CD14-positive monocyte (primary cell): ENCODE measurements at regions not wholly inside any gene's neighbourhood (a gene's known extent, or its start where the extent isn't known, plus 50 kb on each side); places are given as distances from the start of the nearest gene placed in this dataset.

Experiments
- DNase-seq, 3 donors: peaks; one replicate each; pipeline ENCODE4 v3.0.0-alpha.2; 2011 to 2022
- H2AFZ ChIP-seq: 2 replicates; pipeline ENCODE4 v1.6.0; 2012; ENCODE audit warnings: mild to moderate bottlenecking, low read depth, low read length, inconsistent platforms; ENCODE audit not compliant: insufficient read depth, poor library complexity, severe bottlenecking
- H3K27ac ChIP-seq, 2 donors: 1 replicate in 1 of 2; 2 replicates in 1 of 2; pipeline ENCODE4 v1.5.1; 2012 to 2013; ENCODE audit warnings: low read length in 2 of 2, control low read depth in 1 of 2, inconsistent platforms in 1 of 2, low read depth in 1 of 2, mild to moderate bottlenecking in 1 of 2
- H3K27me3 ChIP-seq, 2 donors: one replicate each; pipeline versions ENCODE4 v1.6.0 to v1.6.1; 2011 to 2013; ENCODE audit warnings: low read length in 2 of 2; ENCODE audit not compliant: control insufficient read depth in 2 of 2, insufficient read depth in 2 of 2
- H3K36me3 ChIP-seq, 2 donors: replicated peaks in 1 of 2; 1 replicate in 1 of 2; 2 replicates in 1 of 2; pipeline versions ENCODE4 v1.5.1 to v1.6.1; 2012 to 2013; ENCODE audit warnings: low read length in 2 of 2, control low read depth in 1 of 2, inconsistent platforms in 1 of 2, mild to moderate bottlenecking in 1 of 2; ENCODE audit not compliant: insufficient read depth in 2 of 2, control insufficient read depth in 1 of 2
- H3K4me1 ChIP-seq, 2 donors: 1 replicate in 1 of 2; 2 replicates in 1 of 2; pipeline versions ENCODE4 v1.5.1 to v1.6.1; 2012 to 2013; ENCODE audit warnings: low read length in 2 of 2, control low read depth in 1 of 2, inconsistent platforms in 1 of 2, mild to moderate bottlenecking in 1 of 2, moderate library complexity in 1 of 2; ENCODE audit not compliant: insufficient read depth in 2 of 2, control insufficient read depth in 1 of 2
- H3K4me2 ChIP-seq: replicated peaks from 2 replicates; pipeline ENCODE3; 2012; ENCODE audit warnings: low read length, moderate library complexity, mild to moderate bottlenecking; ENCODE audit not compliant: poor library complexity, severe bottlenecking; ENCODE audit errors: extremely low read depth
- H3K4me3 ChIP-seq, 3 experiments: fragments of 200-600 bp in 1 of 3; sonication (generic) in 1 of 3; replicated peaks in 1 of 3; 1 replicate in 2 of 3; 2 replicates in 1 of 3; pipeline ENCODE4 v1.5.1; 2011 to 2013; ENCODE audit warnings: low read length in 3 of 3, mild to moderate bottlenecking in 3 of 3, control low read depth in 2 of 3, low read depth in 2 of 3, inconsistent platforms in 1 of 3, moderate library complexity in 1 of 3
- H3K79me2 ChIP-seq: 2 replicates; pipeline ENCODE4 v1.6.0; 2012; ENCODE audit warnings: mild to moderate bottlenecking, control low read depth, inconsistent platforms, low read length, moderate library complexity; ENCODE audit not compliant: insufficient read depth
- H3K9ac ChIP-seq: 2 replicates; pipeline ENCODE4 v1.6.0; 2017; ENCODE audit warnings: low read length, mild to moderate bottlenecking; ENCODE audit not compliant: insufficient read depth, poor library complexity, severe bottlenecking
- H3K9me3 ChIP-seq, 2 donors: replicated peaks in 1 of 2; 1 replicate in 1 of 2; 2 replicates in 1 of 2; pipeline versions ENCODE4 v1.5.1 to v1.6.1; 2012 to 2013; ENCODE audit warnings: low read length in 2 of 2, control low read depth in 1 of 2; ENCODE audit not compliant: control insufficient read depth in 1 of 2, insufficient read depth in 1 of 2
- H4K20me1 ChIP-seq: 2 replicates; pipeline ENCODE4 v1.6.0; 2012; ENCODE audit warnings: mild to moderate bottlenecking, low read length, control low read depth, moderate library complexity; ENCODE audit not compliant: insufficient read depth
- H3K27ac Mint-ChIP-seq, 7 donors: one replicate each; pipeline ENCODE4 v1.8.0; 2020; ENCODE audit warnings: mild to moderate bottlenecking in 7 of 7, mixed read lengths in 7 of 7, moderate library complexity in 6 of 7, inconsistent platforms in 2 of 7
- H3K27me3 Mint-ChIP-seq, 3 donors: one replicate each; pipeline ENCODE4 v1.8.0; 2021 to 2022; ENCODE audit warnings: low read depth in 3 of 3, mild to moderate bottlenecking in 3 of 3, mixed read lengths in 3 of 3, moderate library complexity in 3 of 3, inconsistent platforms in 1 of 3
- H3K36me3 Mint-ChIP-seq, 2 donors: one replicate each; pipeline ENCODE4 v1.8.0; 2020; ENCODE audit warnings: mixed read lengths in 2 of 2, inconsistent platforms in 1 of 2, mild to moderate bottlenecking in 1 of 2
- H3K4me1 Mint-ChIP-seq: one replicate; pipeline ENCODE4 v1.8.0; 2020; ENCODE audit warnings: mild to moderate bottlenecking, mixed read lengths
- H3K4me3 Mint-ChIP-seq, 2 donors: one replicate each; pipeline ENCODE4 v1.8.0; 2020; ENCODE audit warnings: mild to moderate bottlenecking in 2 of 2, mixed read lengths in 2 of 2, moderate library complexity in 1 of 2
- H3K9me3 Mint-ChIP-seq, 7 donors: one replicate each; pipeline ENCODE4 v1.8.0; 2020 to 2022; ENCODE audit warnings: mixed read lengths in 7 of 7, mild to moderate bottlenecking in 6 of 7, moderate library complexity in 6 of 7, inconsistent platforms in 2 of 7
- WGBS: methylation state at CpG from one replicate; pipeline ENCODE4 v1.1.5; 2013; ENCODE audit warnings: missing lambda C conversion rate; ENCODE audit not compliant: insufficient coverage; 5-methylcytosine and 5-hydroxymethylcytosine counted together
- intact Hi-C, 2 donors: fragments of 100-400 bp; cut with micrococcal nuclease; formaldehyde crosslinking; loops; one replicate each; pipeline versions ENCODE4 v1.15.0 to v1.15.1; 2023
- TF ChIP-seq, protein P1 (sequence below): fragments of 200-600 bp; IDR thresholded peaks from one replicate; pipeline ENCODE4 v1.8.0; 2022; ENCODE audit warnings: antibody characterized with exemption, mild to moderate bottlenecking

DNA sequence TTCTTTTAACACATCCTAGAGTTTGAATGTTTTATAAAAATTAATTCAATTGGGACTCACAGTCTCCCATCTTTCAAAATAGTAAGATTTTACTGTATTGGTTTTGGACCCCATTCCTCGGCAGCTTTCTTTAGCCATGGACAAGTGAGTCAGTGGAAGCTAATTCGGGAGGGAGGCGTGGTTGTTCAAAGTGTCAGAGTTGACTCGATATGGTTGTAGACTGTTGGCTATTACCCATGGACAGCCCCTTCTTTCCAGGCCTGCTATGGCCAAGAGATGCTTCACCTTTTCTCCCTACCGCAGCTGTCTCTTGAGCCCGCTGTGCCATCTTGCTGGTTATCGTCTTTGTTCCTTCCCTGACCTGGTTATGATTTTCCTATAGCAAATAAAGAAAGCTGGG is 243.0 kb downstream of the CD83 start:
- intact Hi-C loops, result no loop called here
- 100% methylated on average over 2 of the region's 7 CpGs for WGBS
- Histone ChIP-seq H3K9ac (no peak overlapping the region), H3K9me3 (no peaks in the 10 kb centered on the region), H3K4me1 (no peaks in the 10 kb centered on the region), H3K4me2 (no peak overlapping the region), H3K79me2 (no peaks in the 10 kb centered on the region), H3K4me3 (no peak overlapping the region), H4K20me1 (no peaks in the 10 kb centered on the region), H3K27ac (no peak overlapping the region), H2AFZ (no peak overlapping the region), H3K36me3 (no peaks in the 10 kb centered on the region), H3K27me3 (no peaks in the 10 kb centered on the region)
- TF ChIP-seq, protein P1, sequence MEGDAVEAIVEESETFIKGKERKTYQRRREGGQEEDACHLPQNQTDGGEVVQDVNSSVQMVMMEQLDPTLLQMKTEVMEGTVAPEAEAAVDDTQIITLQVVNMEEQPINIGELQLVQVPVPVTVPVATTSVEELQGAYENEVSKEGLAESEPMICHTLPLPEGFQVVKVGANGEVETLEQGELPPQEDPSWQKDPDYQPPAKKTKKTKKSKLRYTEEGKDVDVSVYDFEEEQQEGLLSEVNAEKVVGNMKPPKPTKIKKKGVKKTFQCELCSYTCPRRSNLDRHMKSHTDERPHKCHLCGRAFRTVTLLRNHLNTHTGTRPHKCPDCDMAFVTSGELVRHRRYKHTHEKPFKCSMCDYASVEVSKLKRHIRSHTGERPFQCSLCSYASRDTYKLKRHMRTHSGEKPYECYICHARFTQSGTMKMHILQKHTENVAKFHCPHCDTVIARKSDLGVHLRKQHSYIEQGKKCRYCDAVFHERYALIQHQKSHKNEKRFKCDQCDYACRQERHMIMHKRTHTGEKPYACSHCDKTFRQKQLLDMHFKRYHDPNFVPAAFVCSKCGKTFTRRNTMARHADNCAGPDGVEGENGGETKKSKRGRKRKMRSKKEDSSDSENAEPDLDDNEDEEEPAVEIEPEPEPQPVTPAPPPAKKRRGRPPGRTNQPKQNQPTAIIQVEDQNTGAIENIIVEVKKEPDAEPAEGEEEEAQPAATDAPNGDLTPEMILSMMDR, result no peak
- Mint-ChIP-seq H3K9me3 (peaks cover 0 to 3% (median 0%) of the 10 kb centered on the region in 7 donors), H3K4me1 (peaks cover 11% of the 10 kb centered on the region), H3K27me3 (peaks cover 0 to 4% (median 2%) of the 10 kb centered on the region in 3 donors), H3K36me3 (no peaks in the 10 kb centered on the region), H3K4me3 (no peak overlapping the region), H3K27ac (no peak overlapping the region)
- DNase-seq, result no peak

DNA sequence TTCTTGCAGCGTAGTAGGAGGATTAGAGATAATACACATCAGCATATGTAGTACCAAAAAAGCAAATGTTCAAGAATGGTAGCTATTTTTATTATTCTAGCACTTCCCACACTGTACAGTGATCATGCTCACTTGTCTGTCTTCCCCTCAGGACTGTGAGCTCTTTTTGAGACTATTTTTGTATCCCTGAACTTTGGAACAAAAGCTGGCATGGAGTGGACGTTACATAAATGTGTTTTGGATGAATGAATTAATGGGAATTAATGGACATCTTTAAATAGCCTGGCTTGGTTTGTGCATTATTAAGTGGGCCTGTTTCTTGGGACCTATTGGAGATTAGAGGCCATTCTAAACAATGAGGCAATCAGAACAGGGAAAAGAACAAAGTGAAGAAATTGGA is 243.7 kb downstream of the CD83 start:
- H3K79me2 ChIP-seq, result no peaks in the 10 kb centered on the region
- no peaks in the 10 kb centered on the region for H3K36me3 Mint-ChIP-seq
- peaks cover 11% of the 10 kb centered on the region for H3K4me1 Mint-ChIP-seq
- H4K20me1 ChIP-seq, result no peaks in the 10 kb centered on the region
- no peak overlapping the region for H3K4me2 ChIP-seq
- H3K27ac Mint-ChIP-seq, result no peak overlapping the region
- intact Hi-C loops, result no loop called here
- WGBS, result 75% methylated on average over 1 of the region's 2 CpGs
- H3K9me3 Mint-ChIP-seq, result peaks cover 0 to 2% (median 0%) of the 10 kb centered on the region in 7 donors
- H3K9ac ChIP-seq, result no peak overlapping the region
- H3K27me3 Mint-ChIP-seq, result peaks cover 0 to 4% (median 2%) of the 10 kb centered on the region in 3 donors
- H3K4me3 ChIP-seq, result no peak overlapping the region
- no peaks in the 10 kb centered on the region for H3K36me3 ChIP-seq
- no peak overlapping the region for H2AFZ ChIP-seq
- H3K9me3 ChIP-seq, result no peaks in the 10 kb centered on the region
- TF ChIP-seq, protein P1, result no peak
- H3K4me3 Mint-ChIP-seq, result no peak overlapping the region
- H3K4me1 ChIP-seq, result no peaks in the 10 kb centered on the region
- DNase-seq, result no peak
- no peaks in the 10 kb centered on the region for H3K27me3 ChIP-seq
- H3K27ac ChIP-seq, result no peak overlapping the region
